Trophoblast cell (in vitro differentiated cells and primary cell): ENCODE measurements at regions not wholly inside any gene's neighbourhood (a gene's known extent, or its start where the extent isn't known, plus 50 kb on each side); places are given as distances from the start of the nearest gene placed in this dataset.

Experiments used
- DNase-seq, 2 donors: peaks; one replicate each; pipeline ENCODE4 v3.0.0-alpha.2; 2016
- H2AFZ ChIP-seq: 2 replicates; pipeline ENCODE4 v1.6.1; 2013; ENCODE audit warnings: low read length, moderate library complexity, mild to moderate bottlenecking; ENCODE audit not compliant: insufficient read depth, poor library complexity
- H2AK5ac ChIP-seq: 2 replicates; pipeline ENCODE4 v1.6.1; 2013; ENCODE audit warnings: mild to moderate bottlenecking, low read length
- H2BK120ac ChIP-seq: 2 replicates; pipeline ENCODE4 v1.6.1; 2013; ENCODE audit warnings: low read length, mild to moderate bottlenecking, moderate library complexity; ENCODE audit not compliant: insufficient read depth, poor library complexity
- H2BK12ac ChIP-seq: 2 replicates; pipeline ENCODE4 v1.6.1; 2013; ENCODE audit warnings: mild to moderate bottlenecking, low read length, moderate library complexity
- H2BK5ac ChIP-seq: 2 replicates; pipeline ENCODE4 v1.6.1; 2013; ENCODE audit warnings: low read length, low read depth, moderate library complexity, mild to moderate bottlenecking; ENCODE audit not compliant: poor library complexity
- H3K14ac ChIP-seq: 2 replicates; pipeline ENCODE4 v1.6.1; 2013; ENCODE audit warnings: mild to moderate bottlenecking, low read length
- H3K18ac ChIP-seq: 2 replicates; pipeline ENCODE4 v1.6.1; 2013; ENCODE audit warnings: mild to moderate bottlenecking, low read length
- H3K23ac ChIP-seq: 2 replicates; pipeline ENCODE4 v1.6.1; 2013; ENCODE audit warnings: low read length
- H3K27ac ChIP-seq: 2 replicates; pipeline ENCODE4 v1.5.1; 2013; ENCODE audit warnings: low read depth, mild to moderate bottlenecking, inconsistent platforms, low read length, moderate library complexity
- H3K27me3 ChIP-seq: 2 replicates; pipeline ENCODE4 v1.6.1; 2013; ENCODE audit warnings: inconsistent platforms, mild to moderate bottlenecking, low read length, moderate library complexity; ENCODE audit not compliant: insufficient read depth
- H3K36me3 ChIP-seq, 2 experiments: 1 replicate in 1 of 2; 2 replicates in 1 of 2; pipeline ENCODE4 v1.6.1; 2013; ENCODE audit warnings: low read length in 2 of 2, mild to moderate bottlenecking in 2 of 2, moderate library complexity in 1 of 2; ENCODE audit not compliant: insufficient read depth in 2 of 2, control insufficient read depth in 1 of 2
- H3K4ac ChIP-seq: 2 replicates; pipeline ENCODE4 v1.6.1; 2013; ENCODE audit warnings: low read depth, mild to moderate bottlenecking, low read length, moderate library complexity
- H3K4me1 ChIP-seq, 2 experiments: 1 replicate in 1 of 2; 2 replicates in 1 of 2; pipeline ENCODE4 v1.6.1; 2013; ENCODE audit warnings: low read length in 2 of 2, mild to moderate bottlenecking in 2 of 2, moderate library complexity in 1 of 2; ENCODE audit not compliant: insufficient read depth in 2 of 2, control insufficient read depth in 1 of 2
- H3K4me2 ChIP-seq: 2 replicates; pipeline ENCODE4 v1.6.1; 2013; ENCODE audit warnings: inconsistent platforms, mild to moderate bottlenecking, low read length, moderate library complexity
- H3K4me3 ChIP-seq: 2 replicates; pipeline ENCODE4 v1.5.1; 2013; ENCODE audit warnings: mild to moderate bottlenecking, low read depth, low read length, inconsistent platforms
- H3K79me1 ChIP-seq: one replicate; pipeline ENCODE4 v1.6.1; 2013; ENCODE audit warnings: low read length
- H3K79me2 ChIP-seq: 2 replicates; pipeline ENCODE4 v1.6.1; 2013; ENCODE audit warnings: low read length, mild to moderate bottlenecking; ENCODE audit not compliant: control insufficient read depth, insufficient read depth, poor library complexity
- H3K9ac ChIP-seq: 2 replicates; pipeline ENCODE4 v1.6.1; 2013; ENCODE audit warnings: mild to moderate bottlenecking, low read length
- H3K9me3 ChIP-seq: 2 replicates; pipeline ENCODE4 v1.6.1; 2013; ENCODE audit warnings: low read depth, mild to moderate bottlenecking, control low read depth, inconsistent platforms, low read length; ENCODE audit not compliant: insufficient read depth
- H4K12ac ChIP-seq: 2 replicates; pipeline ENCODE4 v1.6.1; 2013; ENCODE audit warnings: low read depth, mild to moderate bottlenecking, low read length, moderate library complexity
- H4K8ac ChIP-seq: 2 replicates; pipeline ENCODE4 v1.6.1; 2013; ENCODE audit warnings: low read depth, mild to moderate bottlenecking, low read length, moderate library complexity
- H4K91ac ChIP-seq: one replicate; pipeline ENCODE4 v1.6.1; 2013; ENCODE audit warnings: low read depth, mild to moderate bottlenecking, low read length, moderate library complexity
- WGBS: extraction: QIAGEN DNeasy Blood & Tissue Kit; methylation state at CpG from one replicate; pipeline ENCODE4 v1.1.7; 2013; ENCODE audit warnings: missing lambda C conversion rate; ENCODE audit not compliant: insufficient read length, insufficient coverage; ENCODE audit errors: extremely low coverage; 5-methylcytosine and 5-hydroxymethylcytosine counted together

GRCh38 chr6:167496707-167497106, 171.8 kb downstream of the TTLL2 start:
- no peak overlapping the region for H4K12ac ChIP-seq
- no peak overlapping the region for H3K4me3 ChIP-seq
- no peak for DNase-seq
- H3K18ac ChIP-seq = no peak overlapping the region
- H3K36me3 ChIP-seq = no peaks in the 10 kb centered on the region
- no peaks in the 10 kb centered on the region for H3K79me2 ChIP-seq
- H2BK5ac ChIP-seq = no peak overlapping the region
- no peaks in the 10 kb centered on the region for H3K4me1 ChIP-seq
- H2BK120ac ChIP-seq = no peak overlapping the region
- H3K79me1 ChIP-seq = no peaks in the 10 kb centered on the region
- H3K23ac ChIP-seq = no peak overlapping the region
- no peak overlapping the region for H3K27ac ChIP-seq
- no peak overlapping the region for H2AK5ac ChIP-seq
- WGBS = no CpG with 5 or more reads among the region's 7 CpGs
- no peak overlapping the region for H3K9ac ChIP-seq
- no peak overlapping the region for H2BK12ac ChIP-seq
- H2AFZ ChIP-seq = no peak overlapping the region
- no peaks in the 10 kb centered on the region for H3K27me3 ChIP-seq
- no peak overlapping the region for H4K8ac ChIP-seq
- no peak overlapping the region for H3K4me2 ChIP-seq
- H3K4ac ChIP-seq = no peak overlapping the region
- H4K91ac ChIP-seq = no peak overlapping the region
- H3K9me3 ChIP-seq = peaks cover 5% of the 10 kb centered on the region
- no peak overlapping the region for H3K14ac ChIP-seq

- Histone ChIP-seq H3K27me3 (no peaks in the 10 kb centered on the region), H2BK12ac (no peak overlapping the region), H3K4me3 (no peak overlapping the region), H2AFZ (no peak overlapping the region), H3K9ac (no peak overlapping the region), H3K9me3 (peaks cover 5% of the 10 kb centered on the region), H3K23ac (no peak overlapping the region), H4K12ac (no peak overlapping the region), H3K79me2 (no peaks in the 10 kb centered on the region), H4K8ac (no peak overlapping the region), H3K4me1 (no peaks in the 10 kb centered on the region), H3K4me2 (no peak overlapping the region), H2BK5ac (no peak overlapping the region), H3K36me3 (no peaks in the 10 kb centered on the region), H2AK5ac (no peak overlapping the region), H3K4ac (no peak overlapping the region), H3K79me1 (no peaks in the 10 kb centered on the region), H2BK120ac (no peak overlapping the region), H4K91ac (no peak overlapping the region), H3K18ac (no peak overlapping the region), H3K14ac (no peak overlapping the region), H3K27ac (no peak overlapping the region)
- DNase-seq = no peak
- no CpG with 5 or more reads among the region's 14 CpGs for WGBS
Measured at GRCh38 chr6:167497428-167498056, 172.7 kb downstream of the TTLL2 start.

GRCh38 chr6:167499161-167499660, 174.3 kb downstream of the TTLL2 start:
- no CpG with 5 or more reads among the region's 7 CpGs for WGBS

GRCh38 chr6:167500961-167501360, 176.1 kb downstream of the TTLL2 start:
- no peak overlapping the region for H3K18ac ChIP-seq
- no peak overlapping the region for H3K23ac ChIP-seq
- no peak overlapping the region for H3K14ac ChIP-seq
- H3K36me3 ChIP-seq = no peaks in the 10 kb centered on the region
- no peaks in the 10 kb centered on the region for H3K4me1 ChIP-seq
- no peak overlapping the region for H2BK5ac ChIP-seq
- H3K9ac ChIP-seq = no peak overlapping the region
- no peak overlapping the region for H2BK120ac ChIP-seq
- H3K79me1 ChIP-seq = no peaks in the 10 kb centered on the region
- H2AK5ac ChIP-seq = no peak overlapping the region
- H3K4me2 ChIP-seq = no peak overlapping the region
- H3K9me3 ChIP-seq = no peaks in the 10 kb centered on the region
- no peak overlapping the region for H2AFZ ChIP-seq
- no peak overlapping the region for H4K12ac ChIP-seq
- no peak overlapping the region for H2BK12ac ChIP-seq
- no peaks in the 10 kb centered on the region for H3K27me3 ChIP-seq
- no peak overlapping the region for H3K4ac ChIP-seq
- no peak overlapping the region for H3K4me3 ChIP-seq
- DNase-seq = no peak
- H3K27ac ChIP-seq = no peak overlapping the region
- H4K8ac ChIP-seq = no peak overlapping the region
- H4K91ac ChIP-seq = no peak overlapping the region
- no peaks in the 10 kb centered on the region for H3K79me2 ChIP-seq
- no CpG with 5 or more reads among the region's 8 CpGs for WGBS

More at GRCh38 chr6:167499161-167499660, 174.3 kb downstream of the TTLL2 start:
- Histone ChIP-seq H3K4me3 (no peak overlapping the region), H3K36me3 (no peaks in the 10 kb centered on the region), H2AK5ac (no peak overlapping the region), H3K27ac (no peak overlapping the region), H3K23ac (no peak overlapping the region), H3K18ac (no peak overlapping the region), H3K4ac (no peak overlapping the region), H3K4me1 (no peaks in the 10 kb centered on the region), H2BK120ac (no peak overlapping the region), H3K79me2 (no peaks in the 10 kb centered on the region), H2AFZ (no peak overlapping the region), H4K91ac (no peak overlapping the region), H3K9ac (no peak overlapping the region), H4K8ac (no peak overlapping the region), H3K4me2 (no peak overlapping the region), H2BK12ac (no peak overlapping the region), H3K14ac (no peak overlapping the region), H3K9me3 (no peaks in the 10 kb centered on the region), H3K27me3 (no peaks in the 10 kb centered on the region), H2BK5ac (no peak overlapping the region), H4K12ac (no peak overlapping the region), H3K79me1 (no peaks in the 10 kb centered on the region)
- DNase-seq = no peak
